ENCODE measurements at regions not wholly inside any gene's neighbourhood (a gene's known extent, or its start where the extent isn't known, plus 50 kb on each side); places are given as distances from the start of the nearest gene placed in this dataset.
"Not testable (repeated sequence)": the region's sequence is repeated elsewhere in the genome, so short reads cannot be mapped to it uniquely, and the experiment has no call there.

GRCh38 chr5:100641833-100642232 lies 106.7 kb downstream of the FAM174A start:
- DNase-seq = no peak

GRCh38 chr5:100643473-100643872 lies 108.3 kb downstream of the FAM174A start:
- DNase-seq = no peak

GRCh38 chr5:100644185-100644584 lies 109.0 kb downstream of the FAM174A start:
- DNase-seq = no peak

- no peak for DNase-seq
These were observed 109.6 kb downstream of the FAM174A start for GRCh38 chr5:100644776-100645175.

GRCh38 chr5:100646011-100646410 lies 110.8 kb downstream of the FAM174A start:
- no peak for DNase-seq

- DNase-seq = no peak
These were observed 111.5 kb downstream of the FAM174A start for GRCh38 chr5:100646691-100647090.

GRCh38 chr5:100647461-100648230 lies 112.5 kb downstream of the FAM174A start:
- DNase-seq = peak; percentile 15

GRCh38 chr5:100654895-100655294 lies 119.7 kb downstream of the FAM174A start:
- DNase-seq = no peak

GRCh38 chr5:100656771-100657170 lies 121.6 kb downstream of the FAM174A start:
- DNase-seq = not testable (repeated sequence)

GRCh38 chr5:100659080-100659795 lies 124.1 kb downstream of the FAM174A start:
- no peak for DNase-seq

GRCh38 chr5:100664140-100664539 lies 129.0 kb downstream of the FAM174A start:
- no peak for DNase-seq

GRCh38 chr5:100667161-100667630 lies 132.0 kb downstream of the FAM174A start:
- DNase-seq = peak; percentile 65

- DNase-seq = no peak
These were observed 133.3 kb downstream of the FAM174A start for GRCh38 chr5:100668511-100668910.

GRCh38 chr5:100676817-100677631 lies 141.8 kb downstream of the FAM174A start:
- no peak for DNase-seq

GRCh38 chr5:100682625-100683024 lies 147.5 kb downstream of the FAM174A start:
- no peak for DNase-seq

GRCh38 chr5:100683881-100684280 lies 148.7 kb downstream of the FAM174A start:
- no peak for DNase-seq

- DNase-seq = not testable (repeated sequence)
These were observed 149.9 kb downstream of the FAM174A start for GRCh38 chr5:100685122-100685521.

GRCh38 chr5:100688834-100689233 lies 153.7 kb downstream of the FAM174A start:
- DNase-seq = not testable (repeated sequence)

- DNase-seq = no peak
These were observed 154.9 kb downstream of the FAM174A start for GRCh38 chr5:100690036-100690560.

GRCh38 chr5:100691085-100691484 lies 155.9 kb downstream of the FAM174A start:
- no peak for DNase-seq

GRCh38 chr5:100691548-100691947 lies 156.4 kb downstream of the FAM174A start:
- DNase-seq = no peak

- DNase-seq = no peak
These were observed 158.3 kb downstream of the FAM174A start for GRCh38 chr5:100693481-100693880.

- no peak for DNase-seq
These were observed 158.9 kb downstream of the FAM174A start for GRCh38 chr5:100694100-100694499.

Measured in CD4-positive, alpha-beta T cell treated with Interleukin-4 for 4 hours (primary cell).